ENCODE measurements at regions not wholly inside any gene's neighbourhood (a gene's known extent, or its start where the extent isn't known, plus 50 kb on each side); places are given as distances from the start of the nearest gene placed in this dataset.

GRCh38 chr20:1813674-1814635 is 81.3 kb upstream of the SIRPA start:
- H3K4me1 ChIP-seq: no peaks in the 10 kb centered on the region
- Mint-ChIP-seq H3K4me1 (ENCODE audit: low read depth, unreplicated experiment) (peaks cover 8% of the 10 kb centered on the region), H3K9me3 (ENCODE audit: unreplicated experiment) (no peaks in the 10 kb centered on the region), H3K36me3 (ENCODE audit: insufficient read depth, unreplicated experiment) (no peaks in the 10 kb centered on the region), H3K27ac (ENCODE audit: unreplicated experiment) (no peak overlapping the region), H3K27me3 (ENCODE audit: insufficient read depth, unreplicated experiment) (no peaks in the 10 kb centered on the region), H3K4me3 (ENCODE audit: unreplicated experiment) (no peak overlapping the region)
- no peak overlapping the region for H3K4me3 ChIP-seq (ENCODE audit: low read depth, low read length)
- no peaks in the 10 kb centered on the region for H3K36me3 ChIP-seq (ENCODE audit: control insufficient read depth, insufficient read depth, low read length)
- intact Hi-C loops (cut with micrococcal nuclease; ENCODE audit: unreplicated experiment): no loop called here
- ChIA-PET CTCF (no interaction called here), POLR2A (no interaction called here)
- no peak for TF ChIP-seq CTCF (IDR thresholded peaks at IDR 0.05; ENCODE audit: insufficient read depth in 1 of 2, low read depth in 1 of 2, low read length in 1 of 2, severe bottlenecking in 1 of 2, unreplicated experiment in 1 of 2)
- DNase-seq: no peak
- H3K9me3 ChIP-seq: no peaks in the 10 kb centered on the region
- no TSS peak for BruUV-seq (replicated peaks)
- H3K27me3 ChIP-seq (replicated peaks; ENCODE audit: control insufficient read depth, insufficient read depth, low read length): no peaks in the 10 kb centered on the region

- no peak for DNase-seq
- TF ChIP-seq CTCF (IDR thresholded peaks at IDR 0.05; ENCODE audit: insufficient read depth in 1 of 2, low read depth in 1 of 2, low read length in 1 of 2, severe bottlenecking in 1 of 2, unreplicated experiment in 1 of 2): no peak
- Histone ChIP-seq H3K4me3 (ENCODE audit: low read depth, low read length) (no peak overlapping the region), H3K27me3 (replicated peaks; ENCODE audit: control insufficient read depth, insufficient read depth, low read length) (no peaks in the 10 kb centered on the region), H3K9me3 (no peaks in the 10 kb centered on the region), H3K36me3 (ENCODE audit: control insufficient read depth, insufficient read depth, low read length) (no peaks in the 10 kb centered on the region), H3K4me1 (no peaks in the 10 kb centered on the region)
- H3K27ac Mint-ChIP-seq (ENCODE audit: unreplicated experiment): no peak overlapping the region
- no peaks in the 10 kb centered on the region for H3K9me3 Mint-ChIP-seq (ENCODE audit: unreplicated experiment)
- H3K27me3 Mint-ChIP-seq (ENCODE audit: insufficient read depth, unreplicated experiment): no peaks in the 10 kb centered on the region
- no TSS peak for BruUV-seq (replicated peaks)
- ChIA-PET POLR2A (no interaction called here), CTCF (no interaction called here)
- H3K4me1 Mint-ChIP-seq (ENCODE audit: low read depth, unreplicated experiment): peaks cover 8% of the 10 kb centered on the region
- H3K4me3 Mint-ChIP-seq (ENCODE audit: unreplicated experiment): no peak overlapping the region
- intact Hi-C loops (cut with micrococcal nuclease; ENCODE audit: unreplicated experiment): no loop called here
- no peaks in the 10 kb centered on the region for H3K36me3 Mint-ChIP-seq (ENCODE audit: insufficient read depth, unreplicated experiment)
These were observed 82.1 kb upstream of the SIRPA start for GRCh38 chr20:1813101-1813529.

- no TSS peak for BruUV-seq (replicated peaks)
- no peaks in the 10 kb centered on the region for H3K9me3 Mint-ChIP-seq (ENCODE audit: unreplicated experiment)
- peaks cover 8% of the 10 kb centered on the region for H3K4me1 Mint-ChIP-seq (ENCODE audit: low read depth, unreplicated experiment)
- H3K36me3 Mint-ChIP-seq (ENCODE audit: insufficient read depth, unreplicated experiment): no peaks in the 10 kb centered on the region
- ChIA-PET CTCF (interaction anchor here (0.6 to 0.7 kb wide), 2 partner anchors 10 to 724 kb away, joined by 3 read pairs; no protein-coding TSS in a partner anchor), POLR2A (no interaction called here)
- no peak for TF ChIP-seq CTCF (IDR thresholded peaks at IDR 0.05; ENCODE audit: insufficient read depth in 1 of 2, low read depth in 1 of 2, low read length in 1 of 2, severe bottlenecking in 1 of 2, unreplicated experiment in 1 of 2)
- Histone ChIP-seq H3K27me3 (replicated peaks; ENCODE audit: control insufficient read depth, insufficient read depth, low read length) (no peaks in the 10 kb centered on the region), H3K4me3 (ENCODE audit: low read depth, low read length) (no peak overlapping the region), H3K4me1 (no peaks in the 10 kb centered on the region), H3K36me3 (ENCODE audit: control insufficient read depth, insufficient read depth, low read length) (no peaks in the 10 kb centered on the region), H3K9me3 (no peaks in the 10 kb centered on the region)
- no peak overlapping the region for H3K27ac Mint-ChIP-seq (ENCODE audit: unreplicated experiment)
- H3K4me3 Mint-ChIP-seq (ENCODE audit: unreplicated experiment): no peak overlapping the region
- no peak for DNase-seq
- no peaks in the 10 kb centered on the region for H3K27me3 Mint-ChIP-seq (ENCODE audit: insufficient read depth, unreplicated experiment)
- intact Hi-C loops (cut with micrococcal nuclease; ENCODE audit: unreplicated experiment): no loop called here
These were observed 83.3 kb upstream of the SIRPA start for GRCh38 chr20:1811621-1812498.
